Right lobe of liver (tissue), 4 donors: ENCODE measurements at regions not wholly inside any gene's neighbourhood (a gene's known extent, or its start where the extent isn't known, plus 50 kb on each side); places are given as distances from the start of the nearest gene placed in this dataset.

Experiments
- CTCF ChIP-seq, 4 donors: fragments of 200-600 bp in 3 of 4; fragments of 450-650 bp in 1 of 4; IDR thresholded peaks; one replicate each; pipeline versions ENCODE4 v1.5.1 to v1.8.0; 2016 to 2022; ENCODE audit warnings: antibody characterized with exemption in 4 of 4, mild to moderate bottlenecking in 2 of 4
- POLR2A ChIP-seq: fragments of 450-650 bp; IDR thresholded peaks from one replicate; pipeline ENCODE4 v1.6.1; 2017; ENCODE audit warnings: antibody characterized with exemption, mild to moderate bottlenecking
- donor health status: DM: no; HTN: no; CAD: no.
- donor health status: DM: no; HTN: no; CAD: no.
- donor health status: DM: no; HTN: yes; CAD: no.

DNA sequence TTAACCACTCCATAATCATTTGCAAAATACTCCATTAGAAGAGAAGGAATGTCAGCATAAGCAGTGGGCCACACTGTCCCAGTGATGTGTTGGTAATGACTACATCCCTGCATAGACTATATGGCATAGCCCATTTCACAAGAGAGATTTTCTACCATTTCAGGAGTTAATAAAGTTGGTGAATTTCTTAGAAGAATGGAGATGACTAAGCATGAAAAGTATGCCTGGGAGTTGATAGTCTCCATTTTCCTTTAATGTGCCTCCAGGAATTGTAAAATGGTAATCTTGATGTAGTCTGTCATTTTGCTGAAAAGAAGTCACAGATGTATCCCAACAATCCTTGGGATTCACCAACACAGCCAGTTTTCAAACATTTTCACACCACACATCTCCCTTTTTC, 608.8 kb upstream of the CHRM3 start:
- TF ChIP-seq CTCF (IDR thresholded peaks at IDR 0.05): no peak
- no peak for TF ChIP-seq POLR2A
